Gastroesophageal sphincter (tissue), 4 donors: ENCODE measurements at regions not wholly inside any gene's neighbourhood (a gene's known extent, or its start where the extent isn't known, plus 50 kb on each side); places are given as distances from the start of the nearest gene placed in this dataset.

Experiments used
- ATAC-seq: fragments of 150-250 bp; one replicate; pipeline ENCODE4 v1.9.1; 2016; ENCODE audit warnings: mild to moderate bottlenecking, moderate library complexity
- H3K27ac ChIP-seq, 4 donors: fragments of 200-600 bp; sonication (generic) in 3 of 4; 1 replicate in 3 of 4; 2 replicates in 1 of 4; pipeline ENCODE4 v1.5.1; 2016 to 2019
- H3K27me3 ChIP-seq: fragments of 200-600 bp; sonication (generic); one replicate; pipeline ENCODE4 v1.5.1; 2019
- H3K36me3 ChIP-seq, 2 donors: fragments of 200-600 bp; sonication (generic); one replicate each; pipeline ENCODE4 v1.5.1; 2019; ENCODE audit warnings: control low read depth in 1 of 2
- H3K4me1 ChIP-seq, 3 donors: fragments of 200-600 bp; sonication (generic); 1 replicate in 2 of 3; 2 replicates in 1 of 3; pipeline ENCODE4 v1.5.1; 2016 to 2019; ENCODE audit warnings: control low read depth in 2 of 3
- H3K4me3 ChIP-seq, 2 donors: fragments of 200-600 bp; sonication (generic); one replicate each; pipeline ENCODE4 v1.5.1; 2019; ENCODE audit warnings: mild to moderate bottlenecking in 1 of 2, moderate library complexity in 1 of 2
- H3K9me3 ChIP-seq, 3 donors: fragments of 200-600 bp; sonication (generic); one replicate each; pipeline ENCODE4 v1.5.1; 2017 to 2019; ENCODE audit warnings: control low read depth in 2 of 3
- CTCF ChIP-seq, 4 experiments: fragments of 200-600 bp in 2 of 4; fragments of 450-650 bp in 2 of 4; sonication (generic) in 1 of 4; IDR thresholded peaks; one replicate each; pipeline ENCODE4 v1.5.1; 2017 to 2019; ENCODE audit warnings: antibody characterized with exemption in 4 of 4, mild to moderate bottlenecking in 2 of 4, moderate library complexity in 2 of 4
- EP300 ChIP-seq: sonication (generic); formaldehyde crosslinking; IDR thresholded peaks from one replicate; pipeline ENCODE4 v1.6.1; 2017; ENCODE audit warnings: antibody characterized with exemption, mild to moderate bottlenecking
- POLR2A ChIP-seq, 2 donors: fragments of 450-650 bp; IDR thresholded peaks; one replicate each; pipeline ENCODE4 v1.6.1; 2017; ENCODE audit warnings: antibody characterized with exemption in 2 of 2, mild to moderate bottlenecking in 2 of 2, moderate library complexity in 1 of 2
- POLR2AphosphoS5 ChIP-seq: sonication (generic); formaldehyde crosslinking; IDR thresholded peaks from one replicate; pipeline ENCODE4 v1.6.1; 2017; ENCODE audit warnings: antibody characterized with exemption
- WGBS, 2 donors: methylation state at CpG; one replicate each; pipeline ENCODE4 v1.1.5; 2018; ENCODE audit warnings: low coverage in 1 of 2; 5-methylcytosine and 5-hydroxymethylcytosine counted together

- WGBS, 2 donors = 60 to 91% methylated on average over 4 to 8 of the region's 8 CpGs
- TF ChIP-seq EP300 (no peak), POLR2A (IDR thresholded peaks at IDR 0.05) (no peak), POLR2AphosphoS5 (no peak), CTCF (IDR thresholded peaks at IDR 0.05) (no peak)
- no peaks in the 10 kb centered on the region for H3K27me3 ChIP-seq
- no peak overlapping the region for H3K27ac ChIP-seq
- H3K4me3 ChIP-seq = no peak overlapping the region
- no peak for ATAC-seq
- no peaks in the 10 kb centered on the region for H3K4me1 ChIP-seq
- H3K36me3 ChIP-seq = no peaks in the 10 kb centered on the region
- H3K9me3 ChIP-seq = peaks cover 0 to 21% (median 0%) of the 10 kb centered on the region in 3 donors
Observed at GRCh38 chr6:149194820-149195558, 122.5 kb upstream of the TAB2 start.

GRCh38 chr6:149196091-149196490 is 121.4 kb upstream of the TAB2 start:
- Histone ChIP-seq H3K4me3 (no peak overlapping the region), H3K36me3 (no peaks in the 10 kb centered on the region), H3K9me3 (peaks cover 0 to 22% (median 0%) of the 10 kb centered on the region in 3 donors), H3K27ac (no peak overlapping the region), H3K27me3 (no peaks in the 10 kb centered on the region), H3K4me1 (no peaks in the 10 kb centered on the region)
- no peak for ATAC-seq
- TF ChIP-seq POLR2AphosphoS5 = no peak
- no peak for TF ChIP-seq POLR2A (IDR thresholded peaks at IDR 0.05)
- TF ChIP-seq CTCF (IDR thresholded peaks at IDR 0.05) = no peak
- TF ChIP-seq EP300 = no peak
- 70 to 80% methylated on average over 1 of the region's 3 CpGs for WGBS, 2 donors

- H3K36me3 ChIP-seq = no peaks in the 10 kb centered on the region
- TF ChIP-seq EP300 = no peak
- no peak for TF ChIP-seq POLR2A (IDR thresholded peaks at IDR 0.05)
- no peak for TF ChIP-seq CTCF (IDR thresholded peaks at IDR 0.05)
- TF ChIP-seq POLR2AphosphoS5 = no peak
- ATAC-seq = no peak
Observed at GRCh38 chr6:149197482-149197881, 120.0 kb upstream of the TAB2 start.

DNA sequence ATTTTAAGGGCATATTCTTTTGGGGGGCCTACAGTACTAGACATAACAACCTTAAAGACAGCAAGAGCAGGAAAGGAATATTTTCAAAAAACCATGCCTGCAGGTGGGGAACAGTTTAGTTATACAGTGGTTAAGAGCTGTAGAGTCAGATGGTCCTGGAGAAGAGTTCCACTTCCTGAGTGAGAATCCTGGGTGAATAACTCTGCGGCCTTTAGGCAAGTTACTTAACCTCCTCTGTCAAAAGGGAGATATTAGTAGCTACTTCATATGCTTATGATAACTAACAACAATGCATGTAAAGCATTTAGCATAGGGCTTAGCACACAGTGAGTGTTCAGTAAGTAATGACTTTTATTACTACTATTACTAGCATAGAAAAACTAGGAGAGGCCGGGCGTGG is 119.2 kb upstream of the TAB2 start:
- no peaks in the 10 kb centered on the region for H3K27me3 ChIP-seq
- H3K4me1 ChIP-seq = no peaks in the 10 kb centered on the region
- no peak overlapping the region for H3K4me3 ChIP-seq
- no peak overlapping the region for H3K27ac ChIP-seq
- no peak for TF ChIP-seq POLR2AphosphoS5
- TF ChIP-seq EP300 = no peak
- TF ChIP-seq CTCF (IDR thresholded peaks at IDR 0.05) = no peak
- TF ChIP-seq POLR2A (IDR thresholded peaks at IDR 0.05) = no peak
- 40 to 86% methylated on average over 1 of the region's 3 CpGs for WGBS, 2 donors
- H3K36me3 ChIP-seq = no peaks in the 10 kb centered on the region
- ATAC-seq = no peak
- H3K9me3 ChIP-seq = peaks cover 0 to 22% (median 0%) of the 10 kb centered on the region in 3 donors

More at GRCh38 chr6:149197482-149197881, 120.0 kb upstream of the TAB2 start:
- no peak overlapping the region for H3K27ac ChIP-seq
- no peaks in the 10 kb centered on the region for H3K27me3 ChIP-seq
- H3K4me3 ChIP-seq = no peak overlapping the region
- H3K9me3 ChIP-seq = peaks cover 0 to 22% (median 0%) of the 10 kb centered on the region in 3 donors
- no peaks in the 10 kb centered on the region for H3K4me1 ChIP-seq

DNA sequence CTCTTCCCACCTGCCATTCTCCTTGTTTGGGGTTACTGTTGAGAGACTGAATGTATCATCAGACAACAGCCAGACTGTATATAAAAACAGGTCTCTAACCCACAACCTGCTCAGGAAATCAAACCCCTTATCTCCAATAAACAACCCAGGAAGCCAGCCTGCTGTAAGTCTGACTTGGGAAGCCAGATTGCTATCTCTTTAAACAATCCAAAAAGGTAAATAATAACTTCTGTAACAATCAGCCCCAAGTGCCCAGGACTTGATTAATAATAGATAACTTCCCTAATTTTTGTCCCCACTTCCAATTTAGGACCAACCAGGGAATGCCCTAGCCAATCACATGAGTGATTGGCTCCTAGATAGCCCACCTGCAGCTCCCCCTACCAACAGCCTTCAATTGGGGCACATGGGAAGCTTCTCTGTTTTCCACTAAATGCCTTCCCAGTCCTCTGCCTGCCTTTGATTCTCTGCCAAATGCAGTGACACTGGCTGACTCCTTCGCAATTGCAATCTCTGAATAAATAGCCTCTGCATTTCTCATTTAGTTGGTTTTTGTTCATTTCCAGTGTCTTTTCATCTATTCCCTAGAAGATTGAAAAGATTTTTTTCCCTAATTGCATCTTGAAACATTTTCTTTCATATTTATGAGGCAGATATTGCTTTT is 117.1 kb upstream of the TAB2 start:
- no peaks in the 10 kb centered on the region for H3K27me3 ChIP-seq
- no peaks in the 10 kb centered on the region for H3K36me3 ChIP-seq
- H3K4me1 ChIP-seq = no peaks in the 10 kb centered on the region
- H3K4me3 ChIP-seq = no peak overlapping the region
- peaks cover 0 to 22% (median 0%) of the 10 kb centered on the region in 3 donors for H3K9me3 ChIP-seq
- TF ChIP-seq POLR2A (IDR thresholded peaks at IDR 0.05) (no peak), POLR2AphosphoS5 (no peak), CTCF (IDR thresholded peaks at IDR 0.05) (no peak), EP300 (no peak)
- 17 to 62% methylated on average over 1 of the region's 1 CpG for whole genome bisulfite sequencing, 2 donors
- no peak overlapping the region for H3K27ac ChIP-seq
- ATAC-seq = no peak
